Suppressor macrophage treated with lipopolysaccharide for 1 hour (primary cell): ENCODE measurements at regions not wholly inside any gene's neighbourhood (a gene's known extent, or its start where the extent isn't known, plus 50 kb on each side); places are given as distances from the start of the nearest gene placed in this dataset.

Experiments used
- DNase-seq, 3 donors: peaks; one replicate each; pipeline ENCODE4 v3.0.0-alpha.2; 2020 to 2022

GRCh38 chr13:72100339-72100738, 233.3 kb upstream of the DACH1 start:
- DNase-seq = no peak

- DNase-seq = no peak
Measured at GRCh38 chr13:72097568-72097967, 230.6 kb upstream of the DACH1 start.

DNA sequence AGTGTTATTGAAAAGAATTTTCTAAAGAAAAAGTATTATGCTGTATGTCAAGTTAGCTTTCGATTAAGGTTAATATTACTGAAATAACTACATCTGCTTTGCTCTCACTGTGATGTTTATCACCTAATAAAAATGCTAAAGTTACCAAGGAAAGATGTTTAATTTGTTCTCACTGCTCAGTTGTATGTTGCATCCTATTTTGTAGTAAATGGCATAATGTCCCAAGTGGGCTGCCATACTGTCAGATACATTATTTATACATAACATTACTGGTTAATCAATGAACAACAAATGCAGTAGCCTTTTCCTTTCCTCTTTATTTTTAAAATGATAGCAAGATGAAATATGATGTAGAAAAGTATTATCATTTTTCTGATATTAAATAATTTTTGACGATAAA, 226.3 kb upstream of the DACH1 start:
- DNase-seq = no peak

DNA sequence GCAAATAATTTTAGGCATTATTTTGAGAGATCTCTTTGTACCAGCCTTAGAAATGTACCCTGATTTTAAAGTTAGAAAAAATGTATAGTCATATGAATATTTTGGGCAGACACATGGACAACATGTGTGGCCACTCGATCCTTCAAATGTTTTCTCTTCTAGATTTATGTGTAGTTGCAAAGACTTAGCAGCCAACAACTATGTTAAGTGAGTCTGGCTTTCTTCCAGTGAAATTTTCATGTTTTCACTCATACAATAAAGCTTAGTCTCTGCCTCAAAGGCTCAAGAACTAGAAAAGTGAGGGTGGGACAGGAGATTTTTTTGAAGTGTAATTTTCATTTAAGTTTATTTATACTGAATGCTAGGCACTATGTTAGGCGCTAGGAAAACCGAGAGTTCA, 207.7 kb upstream of the DACH1 start:
- no peak for DNase-seq

DNA sequence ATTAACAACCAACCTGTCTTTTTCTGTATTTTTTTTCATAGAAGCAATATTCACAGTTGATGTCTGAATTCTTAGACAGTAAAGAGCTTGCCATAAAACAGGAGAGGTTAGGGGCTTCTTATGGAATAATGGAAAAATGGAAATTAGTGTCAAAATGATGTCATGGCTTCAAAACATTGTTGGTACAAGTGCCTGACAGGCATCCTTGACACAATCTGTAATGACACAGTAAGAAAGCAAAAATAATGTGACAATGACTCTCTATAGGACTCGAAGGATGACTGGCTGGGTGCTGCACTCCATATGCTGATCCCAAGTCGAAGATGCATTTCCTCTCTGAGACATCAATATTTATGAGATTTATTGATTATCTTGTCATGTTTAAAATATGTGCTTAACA, 205.3 kb upstream of the DACH1 start:
- no peak for DNase-seq

GRCh38 chr13:72071713-72072112, 204.7 kb upstream of the DACH1 start:
- no peak for DNase-seq

GRCh38 chr13:72062566-72062965, 195.6 kb upstream of the DACH1 start:
- DNase-seq = no peak

- no peak for DNase-seq
Measured at GRCh38 chr13:72061613-72062012, 194.6 kb upstream of the DACH1 start.

- no peak for DNase-seq
Measured at GRCh38 chr13:72050251-72050650, 183.2 kb upstream of the DACH1 start.

- DNase-seq = no peak
Measured at GRCh38 chr13:72043366-72043765, 176.4 kb upstream of the DACH1 start.

GRCh38 chr13:72041165-72041564, 174.2 kb upstream of the DACH1 start:
- DNase-seq = no peak

- no peak for DNase-seq
Measured at GRCh38 chr13:72039126-72039525, 172.1 kb upstream of the DACH1 start.

- DNase-seq = no peak
Measured at GRCh38 chr13:72029981-72030380, 163.0 kb upstream of the DACH1 start.

- DNase-seq = no peak
Measured at GRCh38 chr13:72025836-72026235, 158.8 kb upstream of the DACH1 start.

DNA sequence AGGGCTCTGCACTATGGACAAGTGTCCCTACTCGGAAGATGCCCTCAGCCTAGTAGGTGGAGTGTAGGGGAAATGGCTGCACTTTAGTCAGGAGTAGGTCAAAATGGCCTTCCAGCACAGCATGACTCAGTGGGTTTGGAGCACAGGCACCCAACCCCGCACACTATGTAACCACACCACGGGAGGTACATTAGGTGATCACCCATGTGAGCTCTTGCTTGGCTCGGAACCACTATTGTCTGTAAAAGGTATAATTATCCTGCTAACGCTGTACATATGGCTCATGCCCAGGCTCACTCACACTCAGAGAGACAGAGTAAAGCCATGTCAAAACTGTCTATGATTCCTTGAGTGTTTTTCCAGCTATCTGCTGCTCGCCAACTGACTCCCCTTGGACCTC, 156.9 kb upstream of the DACH1 start:
- DNase-seq = no peak

DNA sequence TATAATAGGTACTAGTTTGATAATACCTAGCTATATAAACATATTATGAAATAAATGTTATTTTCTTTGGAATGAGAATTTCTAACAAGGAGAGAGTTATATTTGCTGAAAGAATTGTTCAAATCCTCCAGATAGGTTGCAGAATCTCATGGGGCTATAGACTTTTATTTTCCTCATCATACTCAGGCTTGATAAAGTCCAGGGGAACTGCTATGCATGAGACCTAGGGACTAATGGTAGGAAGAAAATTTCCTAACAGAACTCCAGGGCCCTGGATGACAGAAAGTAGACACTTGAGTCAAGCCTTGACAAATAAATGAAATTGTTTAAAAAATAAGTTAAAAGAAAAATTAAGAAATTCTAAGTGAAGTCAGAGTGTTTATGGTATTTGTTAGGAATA, 138.5 kb upstream of the DACH1 start:
- no peak for DNase-seq

GRCh38 chr13:72004784-72005374, 137.9 kb upstream of the DACH1 start:
- no peak for DNase-seq

DNA sequence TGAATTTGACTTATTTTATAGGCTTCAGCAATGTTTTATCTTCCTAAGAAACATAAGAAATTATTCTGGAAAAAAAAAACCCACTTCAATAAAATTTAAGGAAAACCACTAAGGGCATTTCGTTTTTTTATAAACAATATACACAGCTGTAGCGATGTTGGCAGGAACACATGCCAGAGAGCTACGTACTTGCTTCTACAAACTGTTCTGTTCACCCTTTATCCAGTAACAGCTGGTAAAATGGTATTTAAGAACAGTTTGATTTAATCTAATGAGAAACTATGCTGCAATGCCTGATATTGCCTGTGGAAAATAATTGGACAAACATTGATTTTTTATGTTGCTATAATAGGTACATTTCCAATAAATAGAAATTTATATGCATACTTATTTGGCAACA, 137.2 kb upstream of the DACH1 start:
- no peak for DNase-seq

DNA sequence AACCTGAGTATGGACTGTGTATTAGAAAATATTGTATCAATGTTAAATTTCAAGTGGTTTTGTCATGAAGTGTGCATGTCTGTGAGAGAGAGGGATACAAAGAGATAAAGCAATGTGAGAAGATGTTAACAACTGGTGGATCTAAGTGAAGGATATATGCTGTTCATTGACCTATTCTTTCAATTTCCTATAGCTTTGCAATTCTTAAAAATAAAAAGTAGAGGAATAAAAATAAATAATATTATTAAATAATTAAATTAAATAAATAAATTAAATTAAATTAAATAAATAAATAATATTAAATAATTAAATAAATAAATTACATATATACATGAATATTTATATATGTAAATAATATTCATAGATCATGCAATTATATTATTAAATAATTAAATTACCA, 131.2 kb upstream of the DACH1 start:
- no peak for DNase-seq

DNA sequence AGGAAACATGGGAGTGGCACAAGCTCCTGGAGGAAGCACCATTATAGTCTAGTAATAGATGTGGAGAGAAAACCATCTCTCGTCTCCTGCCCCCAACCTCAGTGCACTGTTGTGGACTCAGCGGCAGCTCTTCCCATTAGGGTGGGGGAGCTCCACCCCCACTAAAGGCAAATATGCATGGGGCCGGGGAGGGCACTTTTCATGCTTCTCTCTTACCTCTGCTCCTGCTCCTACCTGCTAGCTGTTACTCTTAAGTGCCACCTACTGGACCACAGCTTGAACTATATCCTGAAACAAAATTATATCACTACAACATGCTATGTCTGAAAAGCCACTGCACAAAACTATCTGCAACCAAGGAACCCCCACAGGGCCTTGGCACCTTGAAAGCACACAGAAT, 112.6 kb upstream of the DACH1 start:
- DNase-seq = no peak

DNA sequence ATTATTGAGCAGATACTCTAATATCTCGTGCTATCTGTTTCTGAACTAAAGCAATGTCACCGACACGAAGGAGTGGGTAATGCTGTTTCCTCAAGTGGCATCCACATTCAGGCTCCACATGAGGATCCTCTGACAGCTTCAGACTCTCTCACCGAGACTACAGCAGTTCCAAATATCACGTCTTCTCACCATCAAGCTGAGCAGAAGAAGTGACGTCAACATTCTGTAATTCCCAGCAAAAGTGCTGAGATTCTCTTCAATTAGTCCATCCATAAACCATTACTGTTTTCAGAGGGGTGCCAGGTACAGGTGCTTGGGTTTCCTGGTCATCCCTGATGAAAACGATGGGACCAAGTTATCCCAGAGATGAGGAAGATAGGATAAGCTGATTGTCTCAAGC, 110.0 kb upstream of the DACH1 start:
- DNase-seq = no peak

DNA sequence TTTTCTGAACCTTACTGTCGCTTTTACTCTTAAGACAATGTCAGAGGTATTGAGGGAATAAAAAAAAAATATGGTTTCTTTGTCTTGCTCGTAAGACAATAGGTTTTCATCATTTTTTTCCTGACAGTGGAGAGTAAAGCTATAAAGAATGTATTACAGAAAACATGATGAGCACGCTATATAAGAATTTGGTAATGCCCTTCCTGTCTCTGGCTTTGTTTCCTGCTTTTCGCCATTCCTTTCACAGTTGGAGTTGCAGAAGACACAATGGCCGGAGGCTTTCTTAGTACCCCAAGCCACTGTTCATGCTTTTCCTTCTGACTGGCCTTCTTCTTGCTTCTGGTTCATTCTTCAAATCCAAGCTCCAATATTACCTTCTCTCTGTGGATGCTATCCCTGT, 101.0 kb upstream of the DACH1 start:
- no peak for DNase-seq

GRCh38 chr13:71964491-71965100, 97.6 kb upstream of the DACH1 start:
- DNase-seq = peak; percentile 23 to 26 (median 25)

DNA sequence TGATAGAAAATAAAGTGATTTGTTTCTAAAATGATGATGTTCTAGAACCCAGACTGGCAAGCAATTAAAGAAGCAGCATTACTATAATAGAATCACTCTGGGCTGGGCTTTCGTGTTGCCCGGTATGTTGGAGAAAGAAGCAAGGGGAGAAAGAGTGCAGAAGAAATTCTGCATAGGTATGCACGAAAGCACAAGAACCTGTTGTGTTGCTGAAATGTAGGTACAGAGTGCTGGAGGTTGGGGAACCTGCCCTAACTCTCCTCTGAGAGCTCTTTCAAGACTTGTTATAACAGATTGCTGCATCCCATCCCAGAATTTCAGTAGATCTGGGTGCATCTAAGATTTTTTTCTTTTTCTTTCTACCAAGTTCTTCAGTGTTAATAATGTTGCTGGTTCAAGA, 95.7 kb upstream of the DACH1 start:
- DNase-seq = no peak

DNA sequence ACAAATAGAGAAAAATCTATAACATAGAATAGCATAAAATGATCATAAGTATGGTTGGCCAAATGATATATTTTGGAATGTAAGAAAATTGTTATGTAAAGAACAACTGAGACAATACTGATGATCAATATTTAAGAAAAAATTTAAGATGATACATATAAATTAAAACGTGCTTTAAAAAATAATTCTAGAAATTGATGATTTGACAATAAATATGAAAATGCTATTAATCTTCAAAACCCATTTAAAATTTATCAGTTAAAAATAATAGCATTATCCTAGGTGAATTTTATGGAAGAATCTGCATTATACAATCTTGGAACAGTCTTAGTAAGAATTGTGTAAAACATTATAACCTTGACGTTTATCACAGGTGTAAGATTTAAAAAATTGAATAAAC, 95.1 kb upstream of the DACH1 start:
- DNase-seq = no peak
